ENCODE measurements at regions not wholly inside any gene's neighbourhood (a gene's known extent, or its start where the extent isn't known, plus 50 kb on each side); places are given as distances from the start of the nearest gene placed in this dataset.

- TF ChIP-seq CTCF (IDR thresholded peaks at IDR 0.05; ENCODE audit: insufficient read depth, low read length) (no peak), POLR2AphosphoS5 (IDR thresholded peaks at IDR 0.05; ENCODE audit: low read depth) (no peak)
Measured at GRCh38 chr5:12183003-12183402, 278.8 kb upstream of the CTNND2 start.
